ENCODE measurements at regions not wholly inside any gene's neighbourhood (a gene's known extent, or its start where the extent isn't known, plus 50 kb on each side); places are given as distances from the start of the nearest gene placed in this dataset.
A peak's percentile ranks its signal among the peaks of the same experiment; 100 is the strongest.
"Not testable (repeated sequence)": the region's sequence is repeated elsewhere in the genome, so short reads cannot be mapped to it uniquely, and the experiment has no call there.

DNA sequence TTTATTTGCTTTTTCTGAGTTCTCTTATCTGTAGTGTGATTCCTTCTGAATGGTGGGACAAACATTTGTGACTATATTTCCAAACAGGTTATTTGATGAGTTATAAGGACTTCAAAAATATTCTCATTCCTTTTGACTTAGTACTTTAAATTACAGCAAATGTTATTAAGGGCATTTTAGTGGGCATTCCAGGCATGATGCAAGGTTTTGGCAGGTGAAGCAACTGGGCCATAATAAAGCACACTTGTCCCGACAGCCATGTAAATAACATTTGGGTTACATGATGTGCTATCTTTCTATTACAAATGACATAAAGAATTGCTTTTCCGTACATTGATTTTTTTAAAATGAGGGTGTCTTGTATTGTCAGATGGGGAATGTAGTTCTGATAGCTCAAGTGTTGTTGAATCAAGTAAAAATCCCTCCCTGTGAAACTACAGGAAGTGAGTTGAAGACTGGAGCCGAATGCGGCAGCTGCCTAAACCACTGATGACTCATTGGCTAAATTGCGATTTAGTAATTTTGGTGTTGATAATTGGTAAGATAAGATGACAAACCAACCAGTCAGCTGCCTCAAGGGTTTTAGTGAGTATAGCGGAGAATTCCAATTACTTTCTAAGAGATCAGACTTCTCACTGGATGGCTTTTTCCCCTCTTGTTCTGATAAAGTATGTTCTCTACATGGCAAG is 231.3 kb upstream of the NPY start:
- DNase-seq (ENCODE audit: low read depth in 2 of 2): peak; percentile 31 to 35

DNA sequence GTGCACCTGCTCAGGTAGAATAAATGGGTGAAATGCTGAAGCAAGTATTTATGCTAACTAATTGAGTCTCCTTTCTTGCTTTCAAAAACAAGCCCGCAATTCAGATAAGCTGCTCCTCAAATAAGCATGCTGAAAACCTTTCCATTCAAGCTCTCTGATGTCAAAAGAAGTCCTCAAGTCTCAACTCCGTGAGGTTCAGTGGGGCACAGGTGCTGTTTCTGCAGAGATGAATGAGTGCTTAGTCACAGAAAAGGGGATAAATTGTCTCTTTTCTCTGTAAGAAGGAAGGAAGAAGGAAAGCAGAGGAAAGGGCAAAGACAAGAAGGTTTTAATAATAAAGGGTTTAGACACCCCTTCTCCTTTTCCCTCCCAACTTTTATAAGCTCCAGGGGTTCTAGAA is 229.8 kb upstream of the NPY start:
- DNase-seq (ENCODE audit: low read depth in 2 of 2): no peak

DNA sequence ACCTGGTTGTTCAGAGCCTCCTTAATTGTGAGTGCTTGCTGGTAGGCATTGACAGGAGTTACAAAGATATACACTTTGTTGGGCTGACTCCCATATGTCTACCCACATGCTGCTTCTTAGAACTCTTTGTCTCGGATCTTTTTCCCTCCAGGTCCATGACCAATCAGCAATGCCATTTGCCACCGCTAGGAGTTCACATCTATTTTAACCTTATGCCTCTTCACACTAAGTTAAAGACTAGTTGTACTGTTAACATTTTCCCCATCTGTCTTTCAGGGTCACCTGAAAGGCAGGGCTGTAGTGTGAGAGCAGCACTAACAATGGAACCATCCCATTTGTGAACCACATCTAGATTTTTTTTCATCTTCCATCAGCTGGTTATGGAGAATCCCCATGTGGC is 226.7 kb upstream of the NPY start:
- no peak for DNase-seq (ENCODE audit: low read depth in 2 of 2)

DNA sequence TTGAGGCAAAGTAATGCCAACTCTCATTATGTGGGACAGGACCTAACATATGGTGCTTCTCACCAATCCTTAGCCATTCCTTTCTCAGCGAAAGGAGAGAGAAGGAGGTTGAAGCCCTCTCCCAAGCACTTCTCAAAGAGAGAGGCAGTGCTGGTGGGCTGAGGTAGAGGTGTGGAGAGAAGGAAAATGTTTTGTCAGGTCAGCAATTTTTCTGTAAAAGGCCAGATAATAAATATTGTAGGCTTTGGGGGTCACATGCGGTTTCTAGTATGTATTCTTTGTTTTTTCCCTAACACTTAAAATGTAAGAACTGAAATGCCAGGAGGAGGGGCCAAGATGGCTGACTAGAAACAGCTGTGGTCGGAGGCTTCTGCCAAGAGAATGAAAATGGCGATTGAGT is 225.0 kb upstream of the NPY start:
- no peak for DNase-seq (ENCODE audit: low read depth in 2 of 2)

DNA sequence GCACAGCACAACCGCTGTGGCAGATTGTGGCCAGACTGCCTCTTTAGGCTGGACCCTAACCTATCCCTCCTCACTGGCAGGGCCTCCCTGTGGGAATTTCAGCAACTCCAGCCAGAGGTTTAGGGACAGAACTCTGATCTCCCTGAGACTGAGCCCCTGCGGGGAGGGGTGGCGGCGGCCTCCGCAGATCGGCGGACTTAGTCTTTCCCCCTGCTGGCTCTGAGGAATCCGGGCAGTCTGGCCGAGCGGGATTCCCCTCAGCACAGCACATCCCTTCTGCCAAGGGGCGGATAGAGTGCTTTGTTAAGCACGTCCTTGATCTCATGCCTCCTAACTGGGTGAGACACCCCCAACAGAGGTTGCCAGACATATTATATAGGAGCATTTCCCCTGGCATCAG is 224.2 kb upstream of the NPY start:
- no peak for DNase-seq (ENCODE audit: low read depth in 2 of 2)

DNA sequence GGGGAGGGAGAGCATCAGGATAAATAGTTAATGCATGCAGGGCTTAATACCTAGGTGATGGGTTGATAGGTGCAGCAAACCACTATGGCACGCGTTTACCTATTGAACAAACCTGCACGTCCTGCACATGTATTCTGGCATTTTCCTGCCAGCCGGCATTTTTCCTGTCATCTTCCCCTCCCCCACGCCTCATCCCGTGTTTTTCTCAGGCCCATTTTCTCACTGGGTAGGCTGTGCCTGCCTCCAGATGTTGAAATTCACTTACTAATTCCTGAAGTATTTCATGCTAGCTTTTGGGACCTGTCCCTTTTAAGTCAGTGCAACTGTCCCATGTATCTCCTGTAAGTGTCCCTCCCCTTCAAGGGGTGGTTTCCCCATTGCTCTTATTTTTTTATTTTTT is 220.3 kb upstream of the NPY start:
- no peak for DNase-seq (ENCODE audit: low read depth in 2 of 2)

DNA sequence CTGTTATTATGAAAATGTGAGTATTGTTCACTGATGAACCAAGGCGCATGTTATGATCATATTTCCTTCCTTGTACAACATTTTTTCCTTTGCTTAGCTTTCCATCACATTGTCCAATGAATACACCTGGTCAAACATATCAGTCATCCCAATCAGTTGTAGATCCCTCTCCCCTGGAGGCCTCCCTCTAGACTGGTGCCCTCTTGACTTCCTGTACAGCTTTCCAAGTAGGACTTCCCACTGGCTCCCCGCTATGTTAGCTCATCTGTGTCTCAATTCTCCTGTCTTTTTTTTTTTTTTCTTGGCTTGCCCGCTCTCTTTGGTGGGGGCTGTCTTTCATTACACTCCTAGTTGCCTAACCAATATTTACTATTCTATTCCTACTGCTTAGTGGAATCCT is 214.2 kb upstream of the NPY start:
- no peak for DNase-seq (ENCODE audit: low read depth in 2 of 2)

DNA sequence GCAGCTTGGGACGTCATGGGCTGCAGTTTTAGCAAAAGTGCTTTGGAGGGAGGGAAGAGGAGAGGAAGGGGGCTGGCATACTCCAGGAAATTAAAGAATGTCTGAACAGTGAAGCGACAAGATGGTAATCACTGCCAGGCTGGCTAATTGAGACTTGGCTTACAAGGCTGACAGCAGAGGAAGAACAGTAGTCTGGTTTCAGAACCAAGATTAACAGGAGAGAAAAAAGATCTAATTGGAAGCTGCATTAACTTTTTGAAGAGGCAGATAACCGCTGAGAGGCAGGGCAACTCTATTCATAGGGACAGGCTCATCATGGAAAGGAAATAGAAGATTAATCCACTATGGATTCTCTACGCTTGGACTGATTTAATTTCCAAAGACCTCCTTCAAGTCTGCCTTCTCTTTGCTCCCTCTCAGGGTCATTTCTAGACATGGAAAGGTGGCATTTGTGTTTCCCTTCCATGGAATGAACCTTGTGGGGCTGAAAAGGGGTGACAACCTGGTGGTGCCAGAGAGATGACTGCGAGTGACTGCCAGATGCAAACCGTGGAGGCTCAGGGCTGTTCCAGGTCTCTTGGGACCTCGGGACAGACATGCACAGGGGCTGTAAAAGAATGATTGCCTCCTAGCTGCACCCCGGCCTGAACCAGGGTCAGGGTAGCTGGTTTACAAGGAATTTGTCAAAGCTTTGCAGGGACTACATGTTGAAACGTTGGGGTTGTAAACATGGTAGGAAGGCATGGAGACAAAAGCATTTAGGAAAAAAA is 210.2 kb upstream of the NPY start:
- no peak for DNase-seq (ENCODE audit: low read depth in 2 of 2)

DNA sequence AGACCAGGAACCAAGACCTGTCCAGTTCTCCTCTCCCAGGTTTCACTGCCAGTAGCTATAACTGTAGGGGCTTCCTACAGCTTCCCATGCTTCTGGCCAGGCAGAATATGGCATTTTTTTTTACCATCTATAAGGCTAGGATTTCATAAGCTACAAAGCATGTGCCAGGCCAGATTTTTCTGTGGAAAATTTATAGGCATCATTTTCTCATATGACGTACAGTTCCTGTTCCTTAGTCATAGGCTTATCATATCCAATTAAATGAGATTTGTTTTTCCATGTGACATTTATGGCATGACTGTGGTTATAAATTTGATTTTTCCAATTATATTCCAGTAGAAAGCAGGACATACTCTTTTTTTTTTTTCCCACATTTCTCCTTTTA is 208.6 kb upstream of the NPY start:
- no peak for DNase-seq (ENCODE audit: low read depth in 2 of 2)

DNA sequence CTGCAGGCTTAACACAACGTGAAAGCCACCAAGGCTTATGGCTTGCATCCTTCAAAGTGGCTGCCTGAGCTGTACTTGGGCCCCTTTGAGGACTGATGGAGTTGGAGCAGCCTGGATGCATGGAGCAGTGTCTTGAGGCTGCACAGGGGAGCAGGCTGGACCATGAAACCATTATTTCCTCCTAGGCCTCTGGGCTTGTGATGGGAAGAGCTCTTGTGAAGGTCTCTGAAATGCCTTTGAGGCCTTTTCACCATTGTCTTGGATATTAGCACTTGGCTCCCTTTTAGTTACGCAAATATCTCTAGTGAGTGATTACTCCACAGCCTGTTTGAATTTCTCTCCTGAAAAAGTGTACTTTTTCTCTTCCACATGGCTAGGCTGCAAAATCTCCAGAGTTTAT is 201.2 kb upstream of the NPY start:
- no peak for DNase-seq (ENCODE audit: low read depth in 2 of 2)

DNA sequence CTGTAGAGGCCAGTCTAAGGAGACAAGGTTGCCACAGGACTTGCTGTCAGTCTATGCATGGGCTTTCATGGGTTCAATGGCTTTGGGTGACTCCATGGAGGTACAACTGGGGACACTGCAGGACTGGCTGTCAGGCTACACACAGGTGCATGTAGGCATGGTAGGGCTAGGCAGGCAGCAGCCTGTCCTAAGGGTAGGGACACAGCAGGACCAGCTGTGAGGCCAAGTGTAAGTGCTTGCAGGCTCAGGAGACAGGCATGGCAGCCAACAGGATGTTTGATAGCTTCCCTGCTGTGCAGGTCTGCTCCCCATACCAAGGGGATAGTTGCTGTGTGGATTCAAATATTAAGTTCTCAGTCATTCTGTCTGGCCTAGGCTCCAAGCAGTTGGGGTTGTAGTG is 181.0 kb upstream of the NPY start:
- no peak for DNase-seq (ENCODE audit: low read depth in 2 of 2)

DNA sequence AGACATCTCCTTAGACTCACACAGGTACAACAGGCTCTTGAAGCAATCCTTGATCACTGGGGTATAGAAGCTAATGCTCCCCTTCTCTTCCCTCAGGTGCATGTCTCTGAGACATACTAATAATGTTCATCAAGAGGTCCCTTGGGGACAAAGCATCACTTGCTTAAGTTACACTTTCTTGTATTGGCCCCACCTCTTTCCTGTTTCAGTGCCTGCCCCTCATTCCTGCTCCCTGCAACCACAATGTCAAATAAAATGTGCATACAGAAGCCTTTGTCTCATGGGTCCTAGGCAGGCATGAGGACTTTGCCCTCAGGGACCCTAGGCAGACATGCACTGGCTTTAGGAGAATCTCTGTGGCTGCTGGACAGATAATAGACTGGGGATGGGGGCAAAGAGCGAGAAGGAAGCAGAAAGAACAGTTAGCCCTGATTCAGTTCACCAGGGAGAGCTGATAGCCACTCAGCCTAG is 175.0 kb upstream of the NPY start:
- no peak for DNase-seq (ENCODE audit: low read depth in 2 of 2)

DNA sequence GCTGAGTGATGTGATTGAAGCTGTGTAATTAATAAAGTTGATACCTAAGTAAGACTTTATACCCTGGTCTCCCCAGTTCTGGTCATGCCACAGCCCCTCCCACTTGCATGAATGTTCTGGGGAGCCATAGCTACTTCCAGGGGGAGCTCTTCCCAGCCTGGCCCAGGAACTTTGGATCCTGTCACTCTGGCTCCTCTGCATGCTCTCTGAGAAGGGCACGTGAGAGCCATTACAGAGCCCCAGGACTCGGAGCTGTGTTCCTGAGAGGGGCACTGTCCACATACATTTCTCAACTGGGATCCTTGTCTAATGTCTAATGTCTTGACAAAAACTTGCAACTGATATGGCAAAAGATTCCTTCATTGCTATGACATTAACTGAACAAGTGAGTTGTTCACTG is 173.9 kb upstream of the NPY start:
- DNase-seq (ENCODE audit: low read depth in 2 of 2): no peak

DNA sequence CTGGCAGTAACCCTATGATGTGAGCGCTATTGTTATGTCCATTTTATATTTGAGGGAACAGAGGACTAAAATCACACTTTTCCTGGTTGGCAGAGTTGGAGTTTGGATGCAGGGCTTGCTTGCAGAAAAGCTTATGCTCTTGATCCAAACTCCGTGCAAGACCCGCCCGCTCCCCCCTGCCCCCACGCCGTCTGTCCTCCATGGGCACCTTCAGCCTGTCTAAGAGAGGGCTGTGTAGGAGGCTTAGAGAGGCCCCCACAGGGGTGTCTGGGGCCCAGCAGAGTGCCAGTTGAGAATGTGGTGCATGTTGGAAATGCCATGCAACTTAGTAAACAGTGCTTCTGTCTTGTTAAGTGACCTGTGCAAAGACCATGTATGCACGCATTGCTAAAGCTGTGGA is 170.5 kb upstream of the NPY start:
- DNase-seq (ENCODE audit: low read depth in 2 of 2): no peak

DNA sequence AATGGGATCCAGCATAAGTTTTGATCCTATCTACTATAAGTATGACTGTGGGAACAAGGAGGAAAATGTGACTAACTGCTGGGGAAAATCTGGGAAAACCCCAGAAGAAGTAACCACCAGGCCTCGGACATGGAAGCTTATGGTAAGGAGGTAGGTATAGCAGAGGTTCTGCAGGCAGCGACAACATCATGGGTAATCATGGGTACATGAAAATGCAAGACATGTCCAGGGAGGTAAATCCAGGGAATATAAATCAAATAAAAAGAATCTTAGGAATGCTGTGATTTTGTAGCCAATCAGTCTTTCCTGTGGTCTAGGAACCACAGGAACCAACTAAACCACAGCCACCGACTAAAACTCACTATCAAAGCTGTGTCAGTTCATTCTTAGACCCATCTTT is 168.3 kb upstream of the NPY start:
- DNase-seq (ENCODE audit: low read depth in 2 of 2): no peak

DNA sequence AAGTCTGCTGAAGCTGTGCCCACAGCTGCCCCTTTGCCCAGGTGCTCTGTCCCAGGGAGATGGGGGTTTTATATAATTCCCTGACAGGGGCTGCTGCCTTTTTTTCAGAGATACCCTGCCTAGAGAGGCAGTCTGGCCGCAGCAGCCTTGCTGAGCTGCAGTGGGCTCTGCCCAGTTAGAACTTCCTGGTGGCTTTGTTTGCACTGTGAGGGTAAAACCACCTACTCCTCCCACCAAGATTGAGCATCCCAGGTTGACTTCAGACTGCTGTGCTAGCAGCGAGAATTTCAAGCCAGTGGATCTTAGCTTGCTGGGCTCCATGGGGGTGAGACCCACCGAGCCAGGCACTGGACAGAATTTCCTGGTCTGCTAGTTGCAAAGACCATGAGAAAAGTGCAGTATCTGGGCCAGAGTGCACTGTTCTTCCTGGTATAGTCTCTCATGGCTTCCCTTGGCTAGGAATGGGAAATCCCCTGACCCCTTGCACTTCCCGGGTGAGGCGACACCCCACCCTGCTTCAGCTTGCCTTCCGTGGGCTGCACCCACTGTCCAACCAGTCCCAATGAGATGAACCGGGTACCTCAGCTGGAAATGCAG is 166.0 kb upstream of the NPY start:
- DNase-seq (ENCODE audit: low read depth in 2 of 2): not testable (repeated sequence)

DNA sequence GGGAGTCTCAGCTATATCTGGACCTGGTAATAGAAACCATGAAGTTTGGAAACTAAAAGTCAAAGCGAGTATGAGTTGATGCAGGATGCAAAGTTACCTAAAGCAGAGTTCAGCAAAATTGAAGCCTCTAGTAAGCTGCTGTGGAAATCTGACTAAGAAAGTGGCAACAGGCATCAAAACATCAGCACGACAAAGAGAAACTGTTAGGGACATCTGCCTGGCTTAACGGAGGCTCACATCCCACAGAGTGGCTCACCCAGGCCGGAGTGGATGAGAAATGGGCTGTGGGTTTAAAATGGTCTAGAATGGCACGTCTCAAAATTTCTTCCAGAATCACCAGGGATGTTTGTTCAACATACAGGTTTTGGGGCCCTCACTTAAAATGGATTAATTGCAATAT is 164.1 kb upstream of the NPY start:
- DNase-seq (ENCODE audit: low read depth in 2 of 2): no peak

DNA sequence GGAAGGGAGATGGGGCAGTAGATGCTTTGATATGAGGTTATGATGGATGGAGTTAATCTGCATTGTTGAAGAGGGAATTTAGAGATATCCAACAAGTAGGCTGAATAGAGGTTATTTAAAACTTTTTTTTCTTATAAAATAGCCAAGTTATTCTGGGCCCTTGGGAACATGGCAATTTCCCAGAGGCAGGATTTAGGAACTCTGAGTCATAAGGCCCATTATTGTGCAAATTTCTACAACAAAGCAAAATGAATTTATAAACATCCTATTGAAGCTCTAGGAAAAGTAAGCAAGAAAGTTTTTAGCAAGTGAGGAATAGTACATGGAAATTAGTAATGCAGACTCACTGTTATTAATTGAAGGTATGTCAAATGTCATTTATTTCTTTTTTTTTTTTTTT is 160.9 kb upstream of the NPY start:
- DNase-seq (ENCODE audit: low read depth in 2 of 2): no peak

DNA sequence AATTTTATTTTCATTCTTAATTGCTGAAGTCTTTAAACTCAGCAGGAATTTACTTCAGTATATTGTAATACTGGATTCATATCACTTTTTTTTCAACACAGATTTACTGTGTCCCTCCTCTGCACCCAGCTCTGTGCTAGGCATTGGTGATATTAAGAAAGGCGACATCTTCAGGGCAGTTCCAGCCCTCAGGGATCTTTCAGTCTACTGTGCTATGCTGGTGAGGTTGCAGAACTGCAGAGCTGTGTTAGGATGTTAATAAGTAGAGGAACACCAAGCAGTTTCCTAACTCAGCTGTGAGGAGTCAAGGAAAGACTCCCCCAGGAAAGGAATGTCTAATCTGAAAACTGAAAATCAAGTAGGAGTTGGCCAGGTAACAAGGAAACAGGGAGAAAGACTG is 158.2 kb upstream of the NPY start:
- no peak for DNase-seq (ENCODE audit: low read depth in 2 of 2)

DNA sequence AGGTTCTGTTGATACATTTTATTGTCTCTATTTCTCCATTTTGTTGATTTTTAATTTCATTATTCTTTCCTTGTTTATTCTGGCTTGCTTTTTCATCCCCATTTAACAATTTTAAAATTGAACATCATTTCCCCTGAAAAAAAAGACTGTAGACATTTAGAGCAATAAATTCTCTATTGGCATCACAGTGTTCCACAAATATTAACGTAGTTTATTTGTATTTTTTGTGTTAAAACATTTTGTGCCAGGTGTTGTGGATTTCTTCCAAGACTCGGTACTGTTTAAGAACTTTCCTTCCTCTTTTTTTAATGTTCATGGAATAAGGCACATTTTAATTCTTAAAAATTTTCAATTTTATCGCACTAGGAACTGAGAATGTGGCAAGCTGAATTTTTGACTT is 156.1 kb upstream of the NPY start:
- no peak for DNase-seq (ENCODE audit: low read depth in 2 of 2)

DNA sequence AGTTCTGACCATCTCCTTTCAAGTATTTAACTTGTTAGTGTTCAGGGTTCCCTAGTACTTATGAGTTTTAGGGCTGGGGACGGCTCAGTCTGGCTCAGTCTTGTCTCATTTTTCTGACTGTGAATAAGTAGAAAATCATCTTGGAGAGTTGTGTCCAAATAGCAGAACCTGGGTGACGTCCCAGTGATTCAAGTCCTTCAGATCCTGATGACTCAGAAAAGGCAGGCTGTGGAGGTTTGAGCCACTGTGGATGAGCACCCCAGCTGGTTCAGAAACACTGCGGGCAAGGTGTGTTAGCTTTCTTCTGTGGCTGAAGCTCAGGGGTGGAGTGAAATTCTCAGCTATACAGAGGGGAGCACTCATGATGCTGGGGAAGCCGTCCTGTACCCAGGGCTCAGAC is 154.4 kb upstream of the NPY start:
- peak; percentile 10 to 19 for DNase-seq (ENCODE audit: low read depth in 2 of 2)

DNA sequence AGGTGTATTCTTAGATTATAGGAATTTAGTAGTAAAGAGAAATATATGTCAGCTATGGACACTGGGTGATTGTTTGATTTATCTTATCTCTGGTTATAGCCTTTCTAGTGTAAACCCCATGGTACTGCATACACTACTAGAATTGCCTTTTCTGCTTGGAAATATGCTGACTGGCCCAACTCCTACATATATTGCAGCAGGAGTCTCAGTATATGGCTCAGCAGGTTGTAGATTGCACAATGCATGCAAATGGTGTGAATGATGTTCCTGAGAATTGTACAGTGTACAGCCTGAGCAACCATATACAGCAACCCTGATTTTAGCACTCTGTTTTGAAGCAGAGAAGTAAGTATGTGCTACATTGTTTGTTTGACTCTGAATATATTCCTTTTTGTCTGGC is 153.4 kb upstream of the NPY start:
- no peak for DNase-seq (ENCODE audit: low read depth in 2 of 2)

DNA sequence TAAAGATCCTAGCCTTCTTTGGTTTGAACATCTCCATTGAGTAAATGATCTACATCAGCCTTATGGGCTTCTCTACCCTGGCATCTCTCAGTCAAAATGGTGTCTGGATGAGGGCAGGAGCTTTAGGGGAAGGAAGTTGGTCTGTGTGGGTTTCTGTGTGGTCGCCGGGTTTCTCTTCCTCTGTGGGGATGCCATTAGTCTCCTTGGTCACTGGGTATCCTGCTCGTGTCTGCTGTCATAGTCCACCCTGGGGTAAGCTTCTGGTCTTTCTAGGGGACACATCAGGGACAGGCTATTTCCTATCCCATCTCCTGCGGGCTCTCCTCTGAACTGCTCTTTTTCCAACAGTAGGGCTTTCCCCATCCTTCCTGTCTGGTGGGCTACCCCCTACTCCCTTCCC is 150.3 kb upstream of the NPY start:
- DNase-seq (ENCODE audit: low read depth in 2 of 2): no peak

All from fibroblast of skin of left biceps (primary cell).